Ovary (tissue), 3 donors: ENCODE measurements at regions not wholly inside any gene's neighbourhood (a gene's known extent, or its start where the extent isn't known, plus 50 kb on each side); places are given as distances from the start of the nearest gene placed in this dataset.

Experiments used
- CTCF ChIP-seq, 3 donors: fragments of 450-650 bp in 2 of 3; fragments of 200-600 bp in 1 of 3; IDR thresholded peaks; one replicate each; pipeline versions ENCODE4 v1.5.1 to v1.8.0; 2016 to 2022; ENCODE audit warnings: antibody characterized with exemption in 3 of 3, mild to moderate bottlenecking in 1 of 3
- POLR2A ChIP-seq: fragments of 450-650 bp; IDR thresholded peaks from one replicate; pipeline ENCODE4 v1.6.1; 2017; ENCODE audit warnings: antibody characterized with exemption, mild to moderate bottlenecking, moderate library complexity
- donor health status: DM: no; HTN: no; CAD: no.

GRCh38 chr1:229945795-229946194, 121.2 kb upstream of the GALNT2 start:
- TF ChIP-seq CTCF (IDR thresholded peaks at IDR 0.05) (no peak), POLR2A (no peak)
